Thymus (tissue), 11 donors: ENCODE measurements at regions not wholly inside any gene's neighbourhood (a gene's known extent, or its start where the extent isn't known, plus 50 kb on each side); places are given as distances from the start of the nearest gene placed in this dataset.

Experiments used
- DNase-seq, 9 donors: peaks; one replicate each; pipeline ENCODE4 v3.0.0-alpha.2; 2013; ENCODE audit warnings: low spot score in 9 of 9, low read depth in 6 of 9, missing footprints in 1 of 9
- H3K27ac ChIP-seq, 2 donors: one replicate each; pipeline ENCODE4 v1.5.1; 2013; ENCODE audit warnings: control low read depth in 1 of 2, low read depth in 1 of 2, low read length in 1 of 2, mild to moderate bottlenecking in 1 of 2, moderate library complexity in 1 of 2
- H3K27me3 ChIP-seq, 2 donors: one replicate each; pipeline ENCODE4 v1.5.1; 2013; ENCODE audit warnings: low read length in 1 of 2; ENCODE audit not compliant: control insufficient read depth in 2 of 2, insufficient read depth in 1 of 2
- H3K36me3 ChIP-seq, 2 donors: one replicate each; pipeline ENCODE4 v1.5.1; 2013; ENCODE audit warnings: low read length in 1 of 2, mild to moderate bottlenecking in 1 of 2, moderate library complexity in 1 of 2; ENCODE audit not compliant: control insufficient read depth in 2 of 2, insufficient read depth in 2 of 2
- H3K4me1 ChIP-seq, 2 donors: one replicate each; pipeline ENCODE4 v1.5.1; 2013; ENCODE audit warnings: low read length in 2 of 2; ENCODE audit not compliant: control insufficient read depth in 2 of 2, insufficient read depth in 2 of 2
- H3K4me3 ChIP-seq, 2 donors: one replicate each; pipeline ENCODE4 v1.5.1; 2013; ENCODE audit warnings: low read length in 2 of 2, control low read depth in 1 of 2, mild to moderate bottlenecking in 1 of 2
- H3K9me3 ChIP-seq, 2 donors: one replicate each; pipeline ENCODE4 v1.5.1; 2013; ENCODE audit warnings: low read length in 1 of 2, mild to moderate bottlenecking in 1 of 2; ENCODE audit not compliant: control insufficient read depth in 2 of 2, insufficient read depth in 1 of 2
- WGBS: extraction: QIAGEN DNeasy Blood & Tissue Kit; methylation state at CpG from one replicate; pipeline ENCODE4 v1.1.7; 2013; 5-methylcytosine and 5-hydroxymethylcytosine counted together
- donor health status: healthy.

DNA sequence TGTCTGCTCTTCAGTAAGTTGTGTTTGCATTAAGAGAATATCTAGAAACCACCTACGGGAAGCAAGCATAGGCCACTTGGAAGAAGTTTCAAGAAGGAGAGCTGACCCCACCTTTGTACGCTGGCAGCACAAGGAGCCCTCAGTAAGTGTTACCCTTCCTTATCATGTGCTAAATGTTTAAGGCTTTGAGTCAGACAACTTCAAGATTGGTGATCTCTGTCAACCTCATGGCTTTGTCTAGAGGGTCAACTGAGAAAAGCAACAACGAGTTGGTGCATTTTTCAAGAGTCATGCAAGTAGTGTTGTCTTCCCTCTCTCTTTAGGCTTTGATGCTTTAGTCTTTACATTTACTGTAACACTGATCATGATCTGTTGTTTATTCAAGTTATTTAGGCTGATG, 53.2 kb upstream of the SPTLC3 start:
- no peak overlapping the region for H3K27ac ChIP-seq
- H3K27me3 ChIP-seq = no peaks in the 10 kb centered on the region
- no peaks in the 10 kb centered on the region for H3K36me3 ChIP-seq
- DNase-seq = no peak
- no peaks in the 10 kb centered on the region for H3K4me1 ChIP-seq
- no peaks in the 10 kb centered on the region for H3K9me3 ChIP-seq
- WGBS = 94% methylated on average over 3 of the region's 3 CpGs
- H3K4me3 ChIP-seq = no peak overlapping the region

GRCh38 chr20:12956303-12956702, 52.5 kb upstream of the SPTLC3 start:
- DNase-seq = no peak
- no peak overlapping the region for H3K4me3 ChIP-seq
- no peak overlapping the region for H3K27ac ChIP-seq

DNA sequence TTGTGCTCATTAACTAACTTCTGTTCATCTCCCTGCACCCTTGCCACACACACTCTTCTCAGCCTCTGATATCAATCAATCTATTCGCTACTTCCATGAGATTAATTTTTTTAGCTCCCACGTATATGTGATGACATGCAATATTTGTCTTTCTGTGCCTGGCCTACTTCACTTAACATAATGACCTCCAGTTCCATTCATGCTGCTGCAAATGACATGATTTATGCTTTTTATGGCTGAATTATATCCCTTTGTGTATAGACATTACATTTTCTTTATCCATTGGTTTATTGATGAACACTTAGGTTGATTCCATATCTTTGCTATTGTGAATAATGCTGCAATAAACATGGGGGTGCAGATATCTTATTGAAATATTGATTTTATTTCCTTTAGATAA, 50.8 kb upstream of the SPTLC3 start:
- Histone ChIP-seq H3K27ac (no peak overlapping the region), H3K4me1 (no peaks in the 10 kb centered on the region), H3K4me3 (no peak overlapping the region), H3K36me3 (no peaks in the 10 kb centered on the region), H3K27me3 (no peaks in the 10 kb centered on the region), H3K9me3 (no peaks in the 10 kb centered on the region)
- no peak for DNase-seq
- WGBS = 97% methylated on average over 2 of the region's 2 CpGs

More at GRCh38 chr20:12956303-12956702, 52.5 kb upstream of the SPTLC3 start:
- Histone ChIP-seq H3K27me3 (no peaks in the 10 kb centered on the region), H3K36me3 (no peaks in the 10 kb centered on the region), H3K9me3 (no peaks in the 10 kb centered on the region), H3K4me1 (no peaks in the 10 kb centered on the region)
